GM23338 (cell line): ENCODE measurements at regions not wholly inside any gene's neighbourhood (a gene's known extent, or its start where the extent isn't known, plus 50 kb on each side); places are given as distances from the start of the nearest gene placed in this dataset.

Experiments used
- ATAC-seq: fragments of 200-7000 bp; cut with Tn5 transposase; 3 replicates; pipeline ENCODE4 v1.9.1; 2020
- DNase-seq: peaks from one replicate; pipeline ENCODE4 v3.0.0-alpha.2; 2015; ENCODE audit warnings: low spot score
- H2AFZ ChIP-seq: fragments of 200-600 bp; sonication (generic); 2 replicates; pipeline ENCODE4 v1.8.0; 2016; ENCODE audit warnings: antibody characterized with exemption, mild to moderate bottlenecking, moderate library complexity
- H3F3A ChIP-seq: fragments of 200-600 bp; sonication (generic); replicated peaks from 2 replicates; pipeline ENCODE4 v1.8.0; 2017; ENCODE audit warnings: antibody characterized with exemption, mixed run types, low read depth
- H3K27ac ChIP-seq: fragments of 200-600 bp; sonication (generic); 2 replicates; pipeline ENCODE4 v1.6.1; 2016; ENCODE audit warnings: low read depth
- H3K27me3 ChIP-seq: fragments of 200-600 bp; sonication (generic); 2 replicates; pipeline ENCODE4 v1.8.0; 2016; ENCODE audit warnings: mild to moderate bottlenecking, mixed run types, moderate library complexity; ENCODE audit not compliant: insufficient read depth
- H3K36me3 ChIP-seq: fragments of 200-600 bp; sonication (generic); 2 replicates; pipeline ENCODE4 v1.8.0; 2016; ENCODE audit warnings: mild to moderate bottlenecking; ENCODE audit not compliant: insufficient read depth
- H3K4me1 ChIP-seq: fragments of 200-600 bp; sonication (generic); 2 replicates; pipeline ENCODE4 v1.8.0; 2016; ENCODE audit warnings: mild to moderate bottlenecking, moderate library complexity; ENCODE audit not compliant: insufficient read depth
- H3K4me2 ChIP-seq: fragments of 200-600 bp; sonication (generic); 2 replicates; pipeline ENCODE4 v1.7.1; 2017; ENCODE audit warnings: mixed run types
- H3K4me3 ChIP-seq: fragments of 200-600 bp; sonication (generic); 2 replicates; pipeline ENCODE4 v1.6.1; 2016; ENCODE audit warnings: mixed run types
- H3K79me2 ChIP-seq: fragments of 200-600 bp; sonication (generic); replicated peaks from 2 replicates; pipeline ENCODE4 v1.8.0; 2017; ENCODE audit warnings: mild to moderate bottlenecking; ENCODE audit not compliant: insufficient read depth
- H3K9me2 ChIP-seq: fragments of 200-600 bp; sonication (generic); 2 replicates; pipeline ENCODE4 v1.8.0; 2017; ENCODE audit not compliant: insufficient read depth
- H4K20me1 ChIP-seq: fragments of 200-600 bp; sonication (generic); replicated peaks from 2 replicates; pipeline ENCODE4 v1.8.0; 2017; ENCODE audit warnings: mild to moderate bottlenecking; ENCODE audit not compliant: insufficient read depth
- H3K27ac Mint-ChIP-seq: 2 replicates; pipeline ENCODE4 v1.8.0; 2020; ENCODE audit warnings: inconsistent platforms, mild to moderate bottlenecking, moderate library complexity, mixed read lengths
- H3K27me3 Mint-ChIP-seq: 3 replicates; pipeline ENCODE4 v1.8.0; 2022; ENCODE audit warnings: low read depth, mild to moderate bottlenecking, moderate library complexity, mixed read lengths, inconsistent platforms; ENCODE audit not compliant: insufficient read depth, poor library complexity
- H3K36me3 Mint-ChIP-seq: 3 replicates; pipeline ENCODE4 v1.8.0; 2021; ENCODE audit warnings: low read depth, mild to moderate bottlenecking, inconsistent platforms, moderate library complexity, mixed read lengths
- H3K4me1 Mint-ChIP-seq: 3 replicates; pipeline ENCODE4 v1.8.0; 2020; ENCODE audit warnings: mild to moderate bottlenecking, inconsistent platforms, mixed read lengths
- H3K4me3 Mint-ChIP-seq: 3 replicates; pipeline ENCODE4 v1.8.0; 2021; ENCODE audit warnings: moderate library complexity, mild to moderate bottlenecking, inconsistent platforms, mixed read lengths
- H3K9me3 Mint-ChIP-seq: 3 replicates; pipeline ENCODE4 v1.8.0; 2020; ENCODE audit warnings: moderate library complexity, mild to moderate bottlenecking, inconsistent platforms, mixed read lengths
- CREB1 ChIP-seq: fragments of 250-450 bp; sonication (Bioruptor Pico); IDR thresholded peaks from 2 replicates; pipeline ENCODE4 v1.5.0; 2020; ENCODE audit warnings: low read depth, mild to moderate bottlenecking, moderate library complexity
- CTCF ChIP-seq, 2 experiments: fragments of 200-600 bp in 1 of 2; sonication (generic) in 1 of 2; conservative IDR thresholded peaks; 2 replicates each; pipeline versions ENCODE4 v1.5.1 to v1.6.1; 2016 to 2017; ENCODE audit warnings: antibody characterized with exemption in 2 of 2, low read depth in 2 of 2, mild to moderate bottlenecking in 2 of 2, moderate library complexity in 1 of 2
- ETS1 ChIP-seq: IDR thresholded peaks from 2 replicates; pipeline ENCODE4 v1.6.1; 2016; ENCODE audit warnings: antibody characterized with exemption
- EZH2 ChIP-seq: fragments of 200-600 bp; sonication (generic); IDR thresholded peaks from one replicate; pipeline ENCODE4 v1.8.0; 2017; ENCODE audit warnings: antibody characterized with exemption, mild to moderate bottlenecking, low read depth; ENCODE audit not compliant: unreplicated experiment
- EZH2phosphoT487 ChIP-seq: fragments of 200-600 bp; sonication (generic); IDR thresholded peaks from one replicate; pipeline ENCODE4 v1.8.1; 2018; ENCODE audit warnings: antibody characterized with exemption; ENCODE audit not compliant: unreplicated experiment
- JUNB ChIP-seq: IDR thresholded peaks from one replicate; pipeline ENCODE4 v1.6.1; 2016; ENCODE audit warnings: antibody characterized with exemption; ENCODE audit not compliant: unreplicated experiment
- NANOG ChIP-seq: IDR thresholded peaks from 2 replicates; pipeline ENCODE4 v1.6.1; 2016; ENCODE audit warnings: antibody characterized with exemption, borderline replicate concordance
- POLR2AphosphoS5 ChIP-seq: IDR thresholded peaks from 2 replicates; pipeline ENCODE4 v1.6.1; 2016; ENCODE audit warnings: antibody characterized with exemption, low read depth
- REST ChIP-seq: IDR thresholded peaks from one replicate; pipeline ENCODE4 v1.6.1; 2018; ENCODE audit warnings: antibody characterized with exemption; ENCODE audit not compliant: unreplicated experiment
- STAT1 ChIP-seq: IDR thresholded peaks from one replicate; pipeline ENCODE4 v1.6.1; 2016; ENCODE audit warnings: antibody characterized with exemption; ENCODE audit not compliant: unreplicated experiment
- ZNF114 ChIP-seq: fragments of 250-450 bp; sonication (Bioruptor Pico); IDR thresholded peaks from 2 replicates; pipeline ENCODE4 v1.5.0; 2020; ENCODE audit warnings: mild to moderate bottlenecking, moderate library complexity
- ZNF331 ChIP-seq: fragments of 250-450 bp; sonication (Bioruptor Pico); IDR thresholded peaks from 2 replicates; pipeline ENCODE4 v1.5.0; 2020; ENCODE audit warnings: low read depth, mild to moderate bottlenecking, moderate library complexity
- ZNF462 ChIP-seq: fragments of 250-450 bp; sonication (Bioruptor Pico); IDR thresholded peaks from 2 replicates; pipeline ENCODE4 v1.5.0; 2020; ENCODE audit warnings: mild to moderate bottlenecking, moderate library complexity

GRCh38 chr4:38612646-38613414, 51.2 kb upstream of the KLF3 start:
- no peaks in the 10 kb centered on the region for H3K79me2 ChIP-seq
- no peak overlapping the region for H3K27ac Mint-ChIP-seq
- peaks cover 21% of the 10 kb centered on the region for H3K4me1 ChIP-seq
- no peak overlapping the region for H3K27ac ChIP-seq
- H3K4me2 ChIP-seq = no peak overlapping the region
- no peaks in the 10 kb centered on the region for H3K36me3 ChIP-seq
- H3K4me3 ChIP-seq = no peak overlapping the region
- peaks cover 4% of the 10 kb centered on the region for H3K27me3 Mint-ChIP-seq
- peaks cover 20% of the 10 kb centered on the region for H3K4me1 Mint-ChIP-seq
- ATAC-seq = no peak
- H3K9me3 Mint-ChIP-seq = no peaks in the 10 kb centered on the region; the same call in 2 of the 3 replicates
- no peaks in the 10 kb centered on the region for H3F3A ChIP-seq
- no peaks in the 10 kb centered on the region for H3K27me3 ChIP-seq
- H3K9me2 ChIP-seq = peaks cover 4% of the 10 kb centered on the region; the same call in 1 of the 2 replicates
- no peaks in the 10 kb centered on the region for H4K20me1 ChIP-seq
- TF ChIP-seq ZNF114 (CRISPR knock-in tag) (no peak), CTCF (conservative IDR thresholded peaks at IDR 0.05; ENCODE audit: low read depth in 2 of 2) (no peak), STAT1 (no peak), JUNB (no peak), POLR2AphosphoS5 (no peak), ZNF462 (CRISPR knock-in tag) (no peak), EZH2 (no peak), NANOG (no peak), ZNF331 (CRISPR knock-in tag) (no peak), REST (no peak), ETS1 (no peak), EZH2phosphoT487 (no peak), CREB1 (no peak)
- DNase-seq = no peak
- no peak overlapping the region for H2AFZ ChIP-seq
- H3K36me3 Mint-ChIP-seq = peaks cover 8% of the 10 kb centered on the region; the same call in 1 of the 3 replicates
- H3K4me3 Mint-ChIP-seq = no peak overlapping the region
